ENCODE measurements at regions not wholly inside any gene's neighbourhood (a gene's known extent, or its start where the extent isn't known, plus 50 kb on each side); places are given as distances from the start of the nearest gene placed in this dataset.

DNA sequence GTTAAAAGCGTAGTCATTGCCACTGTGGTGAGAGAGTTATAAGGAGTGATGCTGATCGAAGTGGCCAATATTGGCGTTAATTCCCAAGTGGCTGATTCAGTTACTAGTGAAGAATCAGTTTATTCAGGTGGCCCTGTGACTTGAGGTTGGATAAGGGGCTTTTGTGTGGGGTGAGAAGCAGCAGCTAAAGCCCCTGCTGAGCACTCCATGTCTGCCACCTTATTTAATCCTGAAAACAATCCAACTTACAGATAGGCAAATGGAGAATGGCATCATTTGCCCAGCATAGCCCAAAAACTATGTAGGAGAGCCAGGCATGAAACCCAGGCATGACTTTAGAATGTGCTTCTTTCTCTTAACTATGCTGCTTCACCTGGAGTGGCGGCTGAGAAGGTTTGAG, 222.8 kb upstream of the KLF6 start:
- no peaks in the 10 kb centered on the region for H3K9me3 ChIP-seq
- TF ChIP-seq, protein P1, sequence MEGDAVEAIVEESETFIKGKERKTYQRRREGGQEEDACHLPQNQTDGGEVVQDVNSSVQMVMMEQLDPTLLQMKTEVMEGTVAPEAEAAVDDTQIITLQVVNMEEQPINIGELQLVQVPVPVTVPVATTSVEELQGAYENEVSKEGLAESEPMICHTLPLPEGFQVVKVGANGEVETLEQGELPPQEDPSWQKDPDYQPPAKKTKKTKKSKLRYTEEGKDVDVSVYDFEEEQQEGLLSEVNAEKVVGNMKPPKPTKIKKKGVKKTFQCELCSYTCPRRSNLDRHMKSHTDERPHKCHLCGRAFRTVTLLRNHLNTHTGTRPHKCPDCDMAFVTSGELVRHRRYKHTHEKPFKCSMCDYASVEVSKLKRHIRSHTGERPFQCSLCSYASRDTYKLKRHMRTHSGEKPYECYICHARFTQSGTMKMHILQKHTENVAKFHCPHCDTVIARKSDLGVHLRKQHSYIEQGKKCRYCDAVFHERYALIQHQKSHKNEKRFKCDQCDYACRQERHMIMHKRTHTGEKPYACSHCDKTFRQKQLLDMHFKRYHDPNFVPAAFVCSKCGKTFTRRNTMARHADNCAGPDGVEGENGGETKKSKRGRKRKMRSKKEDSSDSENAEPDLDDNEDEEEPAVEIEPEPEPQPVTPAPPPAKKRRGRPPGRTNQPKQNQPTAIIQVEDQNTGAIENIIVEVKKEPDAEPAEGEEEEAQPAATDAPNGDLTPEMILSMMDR (IDR thresholded peaks at IDR 0.05 in 8 of 11, conservative IDR thresholded peaks at IDR 0.05 in 3 of 11) = no peak
- TF ChIP-seq POLR2AphosphoS5 (IDR thresholded peaks at IDR 0.05) (no peak), POLR2A (IDR thresholded peaks at IDR 0.05) (no peak)
- H3K27ac ChIP-seq = no peak overlapping the region
- no peak for DNase-seq
- H3K4me1 ChIP-seq = peaks cover 0 to 10% (median 0%) of the 10 kb centered on the region in 6 donors
- intact Hi-C loops (cut with DNase I; ENCODE audit: low total_unique reads) = no loop called here
- no peaks in the 10 kb centered on the region for H3K27me3 ChIP-seq (replicated peaks in 1 of 7)
- H3K36me3 ChIP-seq = no peaks in the 10 kb centered on the region
- WGBS, 5 donors = 80 to 96% (median 83%) methylated on average over 4 of the region's 4 CpGs
- H3K4me3 ChIP-seq = no peak overlapping the region

DNA sequence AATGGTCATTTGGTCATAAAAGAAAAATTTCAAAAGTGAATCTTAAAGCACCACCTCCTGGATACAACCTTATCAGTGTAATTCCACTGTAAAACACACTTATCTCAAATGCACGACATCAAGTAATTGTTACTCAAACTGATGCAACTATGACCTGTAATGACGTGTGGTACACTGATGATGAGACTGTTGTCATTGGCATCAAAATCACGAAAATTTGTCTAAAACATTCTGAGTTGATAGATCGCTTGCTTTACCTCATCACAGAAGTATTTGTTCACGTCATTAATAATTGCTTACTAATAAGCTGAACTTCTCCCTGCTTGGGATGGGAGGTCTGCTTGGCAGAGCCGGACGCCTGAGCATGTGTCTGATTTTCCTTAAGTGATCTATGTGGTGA, 221.8 kb upstream of the KLF6 start:
- TF ChIP-seq, protein P1 (IDR thresholded peaks at IDR 0.05 in 8 of 11, conservative IDR thresholded peaks at IDR 0.05 in 3 of 11) = no peak
- TF ChIP-seq POLR2A (IDR thresholded peaks at IDR 0.05) (no peak), POLR2AphosphoS5 (IDR thresholded peaks at IDR 0.05) (no peak)
- no peaks in the 10 kb centered on the region for H3K9me3 ChIP-seq
- no peak overlapping the region for H3K4me3 ChIP-seq
- intact Hi-C loops (cut with DNase I; ENCODE audit: low total_unique reads) = no loop called here
- no peaks in the 10 kb centered on the region for H3K36me3 ChIP-seq
- peak overlapping the region in 1 of 8 donors; percentile 27 for H3K27ac ChIP-seq
- peaks cover 0 to 8% (median 0%) of the 10 kb centered on the region in 6 donors for H3K4me1 ChIP-seq
- 91 to 98% (median 92%) methylated on average over 7 of the region's 7 CpGs for WGBS, 5 donors
- H3K27me3 ChIP-seq (replicated peaks in 1 of 7) = no peaks in the 10 kb centered on the region
- no peak for DNase-seq

DNA sequence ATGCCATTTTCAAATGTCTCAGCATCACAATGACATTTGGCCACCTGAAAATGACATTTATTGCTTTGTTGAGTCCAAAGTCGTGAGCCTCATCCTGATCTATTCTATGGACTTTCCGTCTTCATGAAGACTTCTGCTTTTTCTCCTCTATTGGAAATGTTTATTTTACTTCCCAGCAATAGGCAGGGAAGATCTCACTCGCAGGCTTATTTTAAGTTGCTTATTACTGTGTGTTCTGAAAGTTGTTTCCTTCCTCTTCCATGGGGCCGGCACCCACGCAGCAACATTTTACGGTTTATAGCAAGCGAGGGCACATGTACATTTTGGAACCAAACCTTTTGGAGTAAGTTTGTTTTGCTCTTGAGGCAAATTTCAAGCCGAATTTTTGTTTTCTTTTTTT, 221.0 kb upstream of the KLF6 start:
- H3K36me3 ChIP-seq = no peaks in the 10 kb centered on the region
- peak overlapping the region in 3 of 8 donors; percentile 26 to 38 (median 27) for H3K27ac ChIP-seq
- 26 to 48% (median 35%) methylated on average over 8 of the region's 8 CpGs for WGBS, 5 donors
- no peaks in the 10 kb centered on the region for H3K27me3 ChIP-seq (replicated peaks in 1 of 7)
- no peaks in the 10 kb centered on the region for H3K9me3 ChIP-seq
- TF ChIP-seq, protein P1 (IDR thresholded peaks at IDR 0.05 in 8 of 11, conservative IDR thresholded peaks at IDR 0.05 in 3 of 11) = no peak
- no peak for TF ChIP-seq POLR2AphosphoS5 (IDR thresholded peaks at IDR 0.05)
- no peak for TF ChIP-seq POLR2A (IDR thresholded peaks at IDR 0.05)
- no peak for DNase-seq
- H3K4me3 ChIP-seq = no peak overlapping the region
- intact Hi-C loops (cut with DNase I; ENCODE audit: low total_unique reads) = no loop called here
- H3K4me1 ChIP-seq = peaks cover 0 to 8% (median 0%) of the 10 kb centered on the region in 6 donors

DNA sequence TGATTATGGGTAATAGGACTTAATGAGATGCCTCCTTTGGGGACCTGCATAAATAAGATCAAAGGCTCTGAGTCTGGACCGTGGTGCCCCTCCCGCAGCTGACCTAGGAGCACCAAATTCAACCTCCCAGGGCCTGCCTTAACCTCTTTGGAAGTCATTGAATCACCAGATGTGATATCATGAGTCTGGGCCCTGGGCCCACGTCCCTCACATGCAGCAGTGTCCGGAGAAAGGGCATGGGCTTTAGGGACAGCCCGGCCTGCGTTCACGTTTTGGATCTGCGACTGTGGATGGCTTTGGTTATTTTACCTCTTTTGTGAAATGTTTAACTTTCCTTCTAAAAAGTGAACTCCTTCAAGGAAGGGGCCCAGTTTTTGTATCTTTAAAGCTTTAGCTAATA, 220.0 kb upstream of the KLF6 start:
- Histone ChIP-seq H3K27me3 (replicated peaks in 1 of 7) (no peaks in the 10 kb centered on the region), H3K36me3 (no peaks in the 10 kb centered on the region), H3K27ac (no peak overlapping the region), H3K4me3 (no peak overlapping the region), H3K9me3 (peaks cover 0 to 7% (median 2%) of the 10 kb centered on the region in 8 donors), H3K4me1 (peaks cover 0 to 8% (median 0%) of the 10 kb centered on the region in 6 donors)
- 95 to 98% (median 95%) methylated on average over 8 of the region's 8 CpGs for WGBS, 5 donors
- no peak for DNase-seq
- intact Hi-C loops (cut with DNase I; ENCODE audit: low total_unique reads) = no loop called here
- TF ChIP-seq, protein P1 (IDR thresholded peaks at IDR 0.05 in 8 of 11, conservative IDR thresholded peaks at IDR 0.05 in 3 of 11) = no peak
- TF ChIP-seq POLR2AphosphoS5 (IDR thresholded peaks at IDR 0.05) (no peak), POLR2A (IDR thresholded peaks at IDR 0.05) (no peak)
